ENCODE measurements at regions not wholly inside any gene's neighbourhood (a gene's known extent, or its start where the extent isn't known, plus 50 kb on each side); places are given as distances from the start of the nearest gene placed in this dataset.
A peak's percentile ranks its signal among the peaks of the same experiment; 100 is the strongest.

DNA sequence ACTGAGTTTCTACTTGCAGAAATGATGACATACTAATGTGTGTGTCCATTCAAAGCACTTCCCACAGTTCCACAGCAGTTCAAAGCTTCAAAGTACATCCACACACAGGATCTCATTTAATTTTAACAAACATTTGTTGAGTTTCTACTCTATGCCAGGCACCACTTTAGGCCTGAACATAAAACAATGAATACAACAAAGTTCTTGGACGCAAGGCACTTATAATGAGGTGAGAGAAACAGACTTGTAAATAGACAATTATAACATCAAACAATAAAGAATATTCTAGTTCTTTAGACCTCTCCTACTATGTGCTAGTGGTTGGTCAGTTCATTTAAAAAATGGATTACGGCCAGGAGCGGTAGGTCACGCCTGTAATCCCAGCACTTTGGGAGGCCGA is 82.0 kb upstream of the SPANXB1 start (continued):
- TF ChIP-seq, protein P1, sequence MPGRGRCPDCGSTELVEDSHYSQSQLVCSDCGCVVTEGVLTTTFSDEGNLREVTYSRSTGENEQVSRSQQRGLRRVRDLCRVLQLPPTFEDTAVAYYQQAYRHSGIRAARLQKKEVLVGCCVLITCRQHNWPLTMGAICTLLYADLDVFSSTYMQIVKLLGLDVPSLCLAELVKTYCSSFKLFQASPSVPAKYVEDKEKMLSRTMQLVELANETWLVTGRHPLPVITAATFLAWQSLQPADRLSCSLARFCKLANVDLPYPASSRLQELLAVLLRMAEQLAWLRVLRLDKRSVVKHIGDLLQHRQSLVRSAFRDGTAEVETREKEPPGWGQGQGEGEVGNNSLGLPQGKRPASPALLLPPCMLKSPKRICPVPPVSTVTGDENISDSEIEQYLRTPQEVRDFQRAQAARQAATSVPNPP (IDR thresholded peaks at IDR 0.05; ENCODE audit: borderline replicate concordance, insufficient read depth, insufficient read length): no peak

DNA sequence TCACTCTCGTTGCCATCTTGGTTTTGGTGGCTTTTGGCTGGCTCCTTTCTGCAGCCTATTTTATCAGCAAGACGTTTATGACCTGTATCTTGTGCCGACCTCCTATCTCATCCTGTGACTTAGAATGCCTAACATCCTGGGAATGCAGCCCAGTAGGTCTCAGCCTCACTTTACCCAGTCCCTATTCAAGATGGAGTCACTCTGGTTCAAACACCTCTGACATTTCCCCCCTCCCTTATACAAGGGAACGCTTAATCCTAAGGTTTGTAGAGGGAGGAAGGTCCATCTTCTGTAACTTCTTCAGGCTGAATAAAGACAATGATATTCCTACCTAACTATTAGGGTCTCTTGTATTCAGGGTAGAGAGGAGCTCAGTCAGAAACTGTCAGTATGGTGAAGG is 79.3 kb upstream of the SPANXB1 start:
- WGBS (ENCODE audit: insufficient coverage, low coverage, missing lambda C conversion rate): 3% methylated on average over 4 of the region's 4 CpGs
- Histone ChIP-seq H3K79me2 (ENCODE audit: control insufficient read depth, insufficient read depth, low read length) (no peaks in the 10 kb centered on the region), H3K4me3 (no peak overlapping the region), H4K20me1 (replicated peaks; ENCODE audit: control insufficient read depth, insufficient read depth, low read length) (no peaks in the 10 kb centered on the region), H3K9me1 (ENCODE audit: control insufficient read depth, insufficient read depth, low read length) (no peaks in the 10 kb centered on the region), H3K9ac (ENCODE audit: insufficient read depth in 1 of 2, low read depth in 2 of 2, low read length in 2 of 2) (no peak overlapping the region), H3K36me3 (ENCODE audit: control insufficient read depth, insufficient read depth, low read length) (no peaks in the 10 kb centered on the region), H3K9me3 (replicated peaks; ENCODE audit: control insufficient read depth, insufficient read depth, low read depth, low read length) (no peaks in the 10 kb centered on the region), H3K4me1 (replicated peaks in 1 of 2; ENCODE audit: control insufficient read depth in 2 of 2, insufficient read depth in 2 of 2, low read length in 2 of 2) (no peaks in the 10 kb centered on the region), H3K27me3 (ENCODE audit: control insufficient read depth in 2 of 2, insufficient read depth in 2 of 2, low read length in 2 of 2) (no peaks in the 10 kb centered on the region), H3K4me2 (ENCODE audit: insufficient read depth, low read length) (no peak overlapping the region), H3K27ac (ENCODE audit: extremely low read depth, low read depth, low read length) (no peak overlapping the region), H2AFZ (ENCODE audit: low read depth, low read length) (no peak overlapping the region)
- in situ Hi-C loops (cut with MboI): no loop called here
- DNase-seq (ENCODE audit: extremely low read depth in 1 of 4, low spot score in 3 of 4) (no peak), ATAC-seq (no peak), FAIRE-seq (no peak)
- TF ChIP-seq, protein P2, sequence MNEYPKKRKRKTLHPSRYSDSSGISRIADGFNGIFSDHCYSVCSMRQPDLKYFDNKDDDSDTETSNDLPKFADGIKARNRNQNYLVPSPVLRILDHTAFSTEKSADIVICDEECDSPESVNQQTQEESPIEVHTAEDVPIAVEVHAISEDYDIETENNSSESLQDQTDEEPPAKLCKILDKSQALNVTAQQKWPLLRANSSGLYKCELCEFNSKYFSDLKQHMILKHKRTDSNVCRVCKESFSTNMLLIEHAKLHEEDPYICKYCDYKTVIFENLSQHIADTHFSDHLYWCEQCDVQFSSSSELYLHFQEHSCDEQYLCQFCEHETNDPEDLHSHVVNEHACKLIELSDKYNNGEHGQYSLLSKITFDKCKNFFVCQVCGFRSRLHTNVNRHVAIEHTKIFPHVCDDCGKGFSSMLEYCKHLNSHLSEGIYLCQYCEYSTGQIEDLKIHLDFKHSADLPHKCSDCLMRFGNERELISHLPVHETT (CRISPR knock-in tag; conservative IDR thresholded peaks at IDR 0.05 in 1 of 2, IDR thresholded peaks at IDR 0.05 in 1 of 2): peak in 1 of 2 experiments; percentile 73; a peak in 2 of 4 replicates
- TF ChIP-seq, protein P3, sequence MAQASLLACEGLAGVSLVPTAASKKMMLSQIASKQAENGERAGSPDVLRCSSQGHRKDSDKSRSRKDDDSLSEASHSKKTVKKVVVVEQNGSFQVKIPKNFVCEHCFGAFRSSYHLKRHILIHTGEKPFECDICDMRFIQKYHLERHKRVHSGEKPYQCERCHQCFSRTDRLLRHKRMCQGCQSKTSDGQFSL (CRISPR knock-in tag; IDR thresholded peaks at IDR 0.05): no peak
- TF ChIP-seq, protein P3 (tag; IDR thresholded peaks at IDR 0.05): peak in 1 of 2 experiments; percentile 77; a peak in 1 of 4 replicates
- TF ChIP-seq, protein P4, sequence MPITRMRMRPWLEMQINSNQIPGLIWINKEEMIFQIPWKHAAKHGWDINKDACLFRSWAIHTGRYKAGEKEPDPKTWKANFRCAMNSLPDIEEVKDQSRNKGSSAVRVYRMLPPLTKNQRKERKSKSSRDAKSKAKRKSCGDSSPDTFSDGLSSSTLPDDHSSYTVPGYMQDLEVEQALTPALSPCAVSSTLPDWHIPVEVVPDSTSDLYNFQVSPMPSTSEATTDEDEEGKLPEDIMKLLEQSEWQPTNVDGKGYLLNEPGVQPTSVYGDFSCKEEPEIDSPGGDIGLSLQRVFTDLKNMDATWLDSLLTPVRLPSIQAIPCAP (CRISPR knock-in tag; IDR thresholded peaks at IDR 0.05; ENCODE audit: borderline replicate concordance): no peak
- peak; percentile 41; the same call in 1 of the 2 replicates for TF ChIP-seq SMAD4 (CRISPR knock-in tag; conservative IDR thresholded peaks at IDR 0.05)
- ChIA-PET CTCF (ENCODE audit: low intra/inter-chr PET ratio) (no interaction called here), POLR2A (no interaction called here)
- BruUV-seq (replicated peaks): no TSS peak
- intact Hi-C loops (cut with micrococcal nuclease): no loop called here

Data from K562 (cell line).